Lung (tissue), 11 donors: ENCODE measurements at regions not wholly inside any gene's neighbourhood (a gene's known extent, or its start where the extent isn't known, plus 50 kb on each side); places are given as distances from the start of the nearest gene placed in this dataset.

Experiments
- ATAC-seq: fragments of 200-7000 bp; cut with Tn5 transposase; one replicate; pipeline ENCODE4 v1.9.1; 2020; ENCODE audit warnings: moderate number of reproducible peaks; ENCODE audit not compliant: insufficient read depth, low FRiP score
- DNase-seq, 3 donors: peaks; one replicate each; pipeline ENCODE4 v3.0.0-alpha.2; 2013 to 2017
- H3K27ac ChIP-seq, 2 donors: one replicate each; pipeline ENCODE4 v1.5.1; 2013; ENCODE audit warnings: mild to moderate bottlenecking in 2 of 2, moderate library complexity in 2 of 2, control low read depth in 1 of 2, inconsistent platforms in 1 of 2, low read depth in 1 of 2, low read length in 1 of 2
- H3K27me3 ChIP-seq, 3 donors: one replicate each; pipeline ENCODE4 v1.5.1; 2013; ENCODE audit warnings: low read length in 2 of 3; ENCODE audit not compliant: control insufficient read depth in 3 of 3, insufficient read depth in 3 of 3
- H3K36me3 ChIP-seq, 4 donors: one replicate each; pipeline ENCODE4 v1.5.1; 2013; ENCODE audit warnings: low read length in 4 of 4, mild to moderate bottlenecking in 1 of 4, moderate library complexity in 1 of 4; ENCODE audit not compliant: control insufficient read depth in 4 of 4, insufficient read depth in 4 of 4
- H3K4me1 ChIP-seq, 5 donors: one replicate each; pipeline ENCODE4 v1.5.1; 2013; ENCODE audit warnings: low read length in 5 of 5, mild to moderate bottlenecking in 2 of 5, moderate library complexity in 1 of 5; ENCODE audit not compliant: control insufficient read depth in 5 of 5, insufficient read depth in 5 of 5
- H3K4me3 ChIP-seq: one replicate; pipeline ENCODE4 v1.5.1; 2013; ENCODE audit warnings: mild to moderate bottlenecking, control low read depth, moderate library complexity
- H3K9ac ChIP-seq, 2 donors: one replicate each; pipeline ENCODE4 v1.5.1; 2013; ENCODE audit warnings: low read length in 2 of 2, control low read depth in 1 of 2; ENCODE audit not compliant: insufficient read depth in 1 of 2
- H3K9me3 ChIP-seq, 4 donors: one replicate each; pipeline ENCODE4 v1.5.1; 2013; ENCODE audit warnings: low read length in 3 of 4, mild to moderate bottlenecking in 1 of 4, moderate library complexity in 1 of 4; ENCODE audit not compliant: control insufficient read depth in 4 of 4, insufficient read depth in 3 of 4
- CTCF ChIP-seq: IDR thresholded peaks from 2 replicates; pipeline ENCODE4 v1.5.1; 2012; ENCODE audit warnings: mild to moderate bottlenecking; ENCODE audit errors: control extremely low read depth, extremely low read depth
- WGBS, 2 donors: extraction: QIAGEN DNeasy Blood & Tissue Kit; methylation state at CpG; one replicate each; pipeline ENCODE4 v1.1.7; 2013; 5-methylcytosine and 5-hydroxymethylcytosine counted together
- donor health status: control.
- donor health status: control.
- donor health status: Bipolar disorder and iron deficiency.
- donor health status: healthy.
- donor health status: DM: yes; HTN: yes; CAD: no.

GRCh38 chr1:181142096-181142958 lies 53.8 kb downstream of the IER5 start:
- Histone ChIP-seq H3K27me3 (no peaks in the 10 kb centered on the region), H3K9me3 (no peaks in the 10 kb centered on the region), H3K9ac (peak overlapping the region in 1 of 2 donors; percentile 84), H3K4me1 (peaks cover 6 to 15% (median 11%) of the 10 kb centered on the region in 5 donors), H3K36me3 (no peaks in the 10 kb centered on the region), H3K27ac (peak overlapping the region; percentile 30 to 32), H3K4me3 (no peak overlapping the region)
- peak; percentile 93 to 94 (median 94) for DNase-seq
- WGBS, 2 donors = 13 to 23% methylated on average over 24 of the region's 24 CpGs
- peak; percentile 99 for TF ChIP-seq CTCF
- peak; percentile 93 for ATAC-seq

- Histone ChIP-seq H3K4me1 (peaks cover 6 to 15% (median 11%) of the 10 kb centered on the region in 5 donors), H3K4me3 (no peak overlapping the region), H3K36me3 (no peaks in the 10 kb centered on the region), H3K27me3 (no peaks in the 10 kb centered on the region), H3K9me3 (no peaks in the 10 kb centered on the region), H3K27ac (peak overlapping the region in 1 of 2 donors; percentile 30), H3K9ac (no peak overlapping the region)
- ATAC-seq (no peak), DNase-seq (no peak)
- WGBS, 2 donors = 67 to 81% methylated on average over 5 of the region's 5 CpGs
- TF ChIP-seq CTCF = no peak
Observed at GRCh38 chr1:181143102-181143859, 54.8 kb downstream of the IER5 start.

- no peaks in the 10 kb centered on the region for H3K9me3 ChIP-seq
- no peaks in the 10 kb centered on the region for H3K27me3 ChIP-seq
- no peak overlapping the region for H3K9ac ChIP-seq
- no peak overlapping the region for H3K27ac ChIP-seq
- WGBS, 2 donors = 56 to 65% methylated on average over 3 of the region's 3 CpGs
- no peak for TF ChIP-seq CTCF
- no peak overlapping the region for H3K4me3 ChIP-seq
- DNase-seq = no peak
- peaks cover 7 to 15% (median 12%) of the 10 kb centered on the region in 5 donors for H3K4me1 ChIP-seq
- no peak for ATAC-seq
- no peaks in the 10 kb centered on the region for H3K36me3 ChIP-seq
Observed at GRCh38 chr1:181144238-181144637, 55.7 kb downstream of the IER5 start.
